Naive thymus-derived CD4-positive, alpha-beta T cell (primary cell): ENCODE measurements at regions not wholly inside any gene's neighbourhood (a gene's known extent, or its start where the extent isn't known, plus 50 kb on each side); places are given as distances from the start of the nearest gene placed in this dataset. TPM values are rescaled to one million over a fixed set of nuclear protein-coding genes. Genes with fewer than 3 reads are reported as not detected.

Experiments used
- microRNA-seq: library from miRNA; unstranded; fragments of <30 nt; microRNA quantifications from one replicate; pipeline ENCODE4 v1.2.0, GENCODE V29; 2022; ENCODE audit warnings: borderline microRNAs expressed

Small RNA genes in the stretch of these regions (microRNA-seq; reads per million reads assigned to microRNA genes)
- gene MIR3672 = not detected
